SK-N-SH treated with all-trans-retinoic acid at 6 μM for 48 hours (cell line): ENCODE measurements at regions not wholly inside any gene's neighbourhood (a gene's known extent, or its start where the extent isn't known, plus 50 kb on each side); places are given as distances from the start of the nearest gene placed in this dataset.

Experiments used
- ARNTL ChIP-seq: fragments of 450-650 bp; formaldehyde crosslinking; IDR thresholded peaks from 2 replicates; pipeline ENCODE4 v1.5.0; 2020; ENCODE audit warnings: low read depth, mild to moderate bottlenecking, moderate library complexity, borderline replicate concordance
- BACH2 ChIP-seq: fragments of 250-450 bp; sonication (Bioruptor Pico); IDR thresholded peaks from 2 replicates; pipeline ENCODE4 v1.9.0; 2021; ENCODE audit warnings: mild to moderate bottlenecking, borderline replicate concordance
- CSDC2 ChIP-seq: fragments of 250-450 bp; sonication (Bioruptor Pico); IDR thresholded peaks from 2 replicates; pipeline ENCODE4 v1.5.0; 2020; ENCODE audit warnings: mild to moderate bottlenecking, moderate library complexity
- ISL1 ChIP-seq: fragments of 250-450 bp; sonication (Bioruptor Pico); IDR thresholded peaks from 2 replicates; pipeline ENCODE4 v2.1.2; 2022; ENCODE audit warnings: mild to moderate bottlenecking, moderate library complexity
- PPARA ChIP-seq: fragments of 250-450 bp; sonication (Bioruptor Pico); IDR thresholded peaks from 2 replicates; pipeline ENCODE4 v1.5.0; 2020; ENCODE audit warnings: mild to moderate bottlenecking, borderline replicate concordance
- RARB ChIP-seq: fragments of 250-450 bp; sonication (Bioruptor Pico); IDR thresholded peaks from 2 replicates; pipeline ENCODE4 v1.8.0; 2021; ENCODE audit warnings: mild to moderate bottlenecking, moderate library complexity
- SNAI2 ChIP-seq: fragments of 250-450 bp; sonication (Bioruptor Pico); IDR thresholded peaks from 2 replicates; pipeline ENCODE4 v1.5.0; 2020; ENCODE audit warnings: mild to moderate bottlenecking, moderate library complexity
- ZFP3 ChIP-seq: fragments of 250-450 bp; sonication (Bioruptor Pico); IDR thresholded peaks from 2 replicates; pipeline ENCODE4 v1.5.0; 2020; ENCODE audit warnings: mild to moderate bottlenecking, moderate library complexity
- ZNF565 ChIP-seq: fragments of 450-650 bp; formaldehyde crosslinking; conservative IDR thresholded peaks from 2 replicates; pipeline ENCODE4 v1.5.0; 2020; ENCODE audit warnings: low read depth, mild to moderate bottlenecking, moderate library complexity
- ZNF70 ChIP-seq: fragments of 450-650 bp; formaldehyde crosslinking; IDR thresholded peaks from 2 replicates; pipeline ENCODE4 v1.5.0; 2020; ENCODE audit warnings: mild to moderate bottlenecking, moderate library complexity
- TF ChIP-seq, protein P1 (sequence below): fragments of 250-450 bp; sonication (Bioruptor Pico); IDR thresholded peaks from 2 replicates; pipeline ENCODE4 v1.5.1; 2020; ENCODE audit warnings: low read depth, mild to moderate bottlenecking, moderate library complexity
- TF ChIP-seq, protein P2 (sequence below): fragments of 250-450 bp; sonication (Bioruptor Pico); IDR thresholded peaks from 2 replicates; pipeline ENCODE4 v1.8.0; 2021; ENCODE audit warnings: low read depth, mild to moderate bottlenecking, moderate library complexity, borderline replicate concordance
- TF ChIP-seq, protein P3 (sequence below): fragments of 250-450 bp; sonication (Bioruptor Pico); IDR thresholded peaks from 2 replicates; pipeline ENCODE4 v1.8.0; 2020; ENCODE audit warnings: mild to moderate bottlenecking, moderate library complexity, borderline replicate concordance
- TF ChIP-seq, protein P4 (sequence below): fragments of 250-450 bp; sonication (Bioruptor Pico); IDR thresholded peaks from 2 replicates; pipeline ENCODE4 v1.5.0; 2020; ENCODE audit warnings: mild to moderate bottlenecking, moderate library complexity

DNA sequence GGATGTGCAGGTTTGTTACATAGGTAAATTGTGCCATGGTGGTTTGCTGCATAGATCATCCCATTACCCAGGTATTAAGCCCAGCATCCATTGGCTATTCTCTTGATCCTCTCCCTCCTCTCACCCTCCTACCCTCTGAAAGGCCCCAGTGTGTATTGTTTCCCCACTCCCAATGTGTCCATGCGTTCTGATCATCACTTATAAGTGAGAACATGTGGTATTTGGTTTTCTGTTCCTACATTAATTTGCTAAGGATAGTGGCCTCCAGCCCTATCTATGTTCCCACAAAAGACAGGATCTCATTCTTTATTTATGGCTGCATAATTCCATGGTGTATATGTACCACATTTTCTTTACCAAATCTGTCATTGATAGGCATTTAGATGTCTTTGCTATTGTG lies 243.3 kb upstream of the PDE4D start:
- TF ChIP-seq, protein P1, sequence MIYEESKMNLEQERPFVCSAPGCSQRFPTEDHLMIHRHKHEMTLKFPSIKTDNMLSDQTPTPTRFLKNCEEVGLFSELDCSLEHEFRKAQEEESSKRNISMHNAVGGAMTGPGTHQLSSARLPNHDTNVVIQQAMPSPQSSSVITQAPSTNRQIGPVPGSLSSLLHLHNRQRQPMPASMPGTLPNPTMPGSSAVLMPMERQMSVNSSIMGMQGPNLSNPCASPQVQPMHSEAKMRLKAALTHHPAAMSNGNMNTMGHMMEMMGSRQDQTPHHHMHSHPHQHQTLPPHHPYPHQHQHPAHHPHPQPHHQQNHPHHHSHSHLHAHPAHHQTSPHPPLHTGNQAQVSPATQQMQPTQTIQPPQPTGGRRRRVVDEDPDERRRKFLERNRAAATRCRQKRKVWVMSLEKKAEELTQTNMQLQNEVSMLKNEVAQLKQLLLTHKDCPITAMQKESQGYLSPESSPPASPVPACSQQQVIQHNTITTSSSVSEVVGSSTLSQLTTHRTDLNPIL = no peak
- TF ChIP-seq ZNF70 (CRISPR knock-in tag) (no peak), ARNTL (CRISPR knock-in tag) (no peak), ZNF565 (CRISPR knock-in tag) (no peak), CSDC2 (CRISPR knock-in tag) (no peak), RARB (CRISPR knock-in tag) (no peak), ZFP3 (CRISPR knock-in tag) (no peak), PPARA (CRISPR knock-in tag) (no peak), BACH2 (CRISPR knock-in tag) (no peak), ISL1 (no peak), SNAI2 (CRISPR knock-in tag) (no peak)
- TF ChIP-seq, protein P2, sequence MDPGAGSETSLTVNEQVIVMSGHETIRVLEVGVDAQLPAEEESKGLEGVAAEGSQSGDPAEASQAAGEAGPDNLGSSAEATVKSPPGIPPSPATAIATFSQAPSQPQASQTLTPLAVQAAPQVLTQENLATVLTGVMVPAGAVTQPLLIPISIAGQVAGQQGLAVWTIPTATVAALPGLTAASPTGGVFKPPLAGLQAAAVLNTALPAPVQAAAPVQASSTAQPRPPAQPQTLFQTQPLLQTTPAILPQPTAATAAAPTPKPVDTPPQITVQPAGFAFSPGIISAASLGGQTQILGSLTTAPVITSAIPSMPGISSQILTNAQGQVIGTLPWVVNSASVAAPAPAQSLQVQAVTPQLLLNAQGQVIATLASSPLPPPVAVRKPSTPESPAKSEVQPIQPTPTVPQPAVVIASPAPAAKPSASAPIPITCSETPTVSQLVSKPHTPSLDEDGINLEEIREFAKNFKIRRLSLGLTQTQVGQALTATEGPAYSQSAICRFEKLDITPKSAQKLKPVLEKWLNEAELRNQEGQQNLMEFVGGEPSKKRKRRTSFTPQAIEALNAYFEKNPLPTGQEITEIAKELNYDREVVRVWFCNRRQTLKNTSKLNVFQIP = no peak
- TF ChIP-seq, protein P3, sequence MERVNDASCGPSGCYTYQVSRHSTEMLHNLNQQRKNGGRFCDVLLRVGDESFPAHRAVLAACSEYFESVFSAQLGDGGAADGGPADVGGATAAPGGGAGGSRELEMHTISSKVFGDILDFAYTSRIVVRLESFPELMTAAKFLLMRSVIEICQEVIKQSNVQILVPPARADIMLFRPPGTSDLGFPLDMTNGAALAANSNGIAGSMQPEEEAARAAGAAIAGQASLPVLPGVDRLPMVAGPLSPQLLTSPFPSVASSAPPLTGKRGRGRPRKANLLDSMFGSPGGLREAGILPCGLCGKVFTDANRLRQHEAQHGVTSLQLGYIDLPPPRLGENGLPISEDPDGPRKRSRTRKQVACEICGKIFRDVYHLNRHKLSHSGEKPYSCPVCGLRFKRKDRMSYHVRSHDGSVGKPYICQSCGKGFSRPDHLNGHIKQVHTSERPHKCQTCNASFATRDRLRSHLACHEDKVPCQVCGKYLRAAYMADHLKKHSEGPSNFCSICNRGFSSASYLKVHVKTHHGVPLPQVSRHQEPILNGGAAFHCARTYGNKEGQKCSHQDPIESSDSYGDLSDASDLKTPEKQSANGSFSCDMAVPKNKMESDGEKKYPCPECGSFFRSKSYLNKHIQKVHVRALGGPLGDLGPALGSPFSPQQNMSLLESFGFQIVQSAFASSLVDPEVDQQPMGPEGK (CRISPR knock-in tag) = no peak
- TF ChIP-seq, protein P4, sequence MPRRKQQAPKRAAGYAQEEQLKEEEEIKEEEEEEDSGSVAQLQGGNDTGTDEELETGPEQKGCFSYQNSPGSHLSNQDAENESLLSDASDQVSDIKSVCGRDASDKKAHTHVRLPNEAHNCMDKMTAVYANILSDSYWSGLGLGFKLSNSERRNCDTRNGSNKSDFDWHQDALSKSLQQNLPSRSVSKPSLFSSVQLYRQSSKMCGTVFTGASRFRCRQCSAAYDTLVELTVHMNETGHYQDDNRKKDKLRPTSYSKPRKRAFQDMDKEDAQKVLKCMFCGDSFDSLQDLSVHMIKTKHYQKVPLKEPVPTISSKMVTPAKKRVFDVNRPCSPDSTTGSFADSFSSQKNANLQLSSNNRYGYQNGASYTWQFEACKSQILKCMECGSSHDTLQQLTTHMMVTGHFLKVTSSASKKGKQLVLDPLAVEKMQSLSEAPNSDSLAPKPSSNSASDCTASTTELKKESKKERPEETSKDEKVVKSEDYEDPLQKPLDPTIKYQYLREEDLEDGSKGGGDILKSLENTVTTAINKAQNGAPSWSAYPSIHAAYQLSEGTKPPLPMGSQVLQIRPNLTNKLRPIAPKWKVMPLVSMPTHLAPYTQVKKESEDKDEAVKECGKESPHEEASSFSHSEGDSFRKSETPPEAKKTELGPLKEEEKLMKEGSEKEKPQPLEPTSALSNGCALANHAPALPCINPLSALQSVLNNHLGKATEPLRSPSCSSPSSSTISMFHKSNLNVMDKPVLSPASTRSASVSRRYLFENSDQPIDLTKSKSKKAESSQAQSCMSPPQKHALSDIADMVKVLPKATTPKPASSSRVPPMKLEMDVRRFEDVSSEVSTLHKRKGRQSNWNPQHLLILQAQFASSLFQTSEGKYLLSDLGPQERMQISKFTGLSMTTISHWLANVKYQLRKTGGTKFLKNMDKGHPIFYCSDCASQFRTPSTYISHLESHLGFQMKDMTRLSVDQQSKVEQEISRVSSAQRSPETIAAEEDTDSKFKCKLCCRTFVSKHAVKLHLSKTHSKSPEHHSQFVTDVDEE (CRISPR knock-in tag) = no peak
